ENCODE measurements at regions not wholly inside any gene's neighbourhood (a gene's known extent, or its start where the extent isn't known, plus 50 kb on each side); places are given as distances from the start of the nearest gene placed in this dataset.
"Not testable (repeated sequence)": the region's sequence is repeated elsewhere in the genome, so short reads cannot be mapped to it uniquely, and the experiment has no call there.

- DNase-seq (ENCODE audit: low spot score): not testable (repeated sequence)
Measured at GRCh38 chr5:62222305-62222704, 83.7 kb upstream of the KIF2A start.

- not testable (repeated sequence) for DNase-seq (ENCODE audit: low spot score)
Measured at GRCh38 chr5:62223312-62223670, 82.7 kb upstream of the KIF2A start.

DNA sequence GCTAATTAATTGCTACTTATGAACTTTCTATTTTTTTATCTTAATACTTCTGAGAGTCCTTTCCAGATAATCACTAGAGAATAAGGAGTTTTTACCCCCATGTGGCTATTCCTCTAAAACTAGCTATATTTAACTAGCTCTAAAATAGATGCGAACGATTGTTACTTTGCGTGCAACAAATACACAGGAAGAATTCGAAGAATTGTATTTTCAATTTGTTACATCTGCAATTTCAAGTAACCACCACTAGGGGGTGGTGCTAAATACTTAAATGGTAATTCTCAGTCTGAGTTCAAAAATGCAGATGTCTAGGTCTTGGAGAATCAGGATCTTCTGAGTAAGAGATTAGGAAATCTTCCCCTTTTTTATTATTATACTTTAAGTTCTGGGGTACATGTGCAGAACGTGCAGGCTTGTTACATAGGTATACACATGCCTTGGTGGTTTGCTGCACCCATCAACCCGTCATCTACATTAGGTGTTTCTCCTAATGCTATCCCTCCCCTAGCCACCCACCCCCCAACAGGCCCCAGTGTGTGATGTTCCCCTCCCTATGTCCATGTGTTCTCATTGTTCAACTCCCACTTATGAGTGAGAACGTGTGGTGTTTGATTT lies 80.9 kb upstream of the KIF2A start:
- DNase-seq (ENCODE audit: low spot score): not testable (repeated sequence)

- not testable (repeated sequence) for DNase-seq (ENCODE audit: low spot score)
Measured at GRCh38 chr5:62230876-62231388, 75.1 kb upstream of the KIF2A start.

DNA sequence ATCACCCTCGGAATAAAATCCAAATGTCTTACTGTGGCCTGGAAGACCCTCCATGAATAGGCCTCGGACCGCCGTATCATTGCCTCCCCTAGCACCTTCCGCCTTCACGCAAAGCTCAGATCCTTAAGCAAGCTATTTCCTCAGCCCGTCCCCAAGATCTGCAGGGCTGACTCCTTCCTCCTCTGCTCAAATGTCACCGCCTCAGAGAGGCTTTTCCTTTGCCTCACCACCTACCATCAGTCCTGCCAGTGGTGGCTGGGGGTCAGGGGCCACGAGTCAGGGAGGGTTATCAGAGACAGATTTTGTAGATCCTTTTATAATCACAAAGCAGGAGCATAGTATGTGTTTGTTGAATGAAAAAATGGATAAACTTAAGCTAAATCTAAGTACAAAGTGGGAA lies 74.4 kb upstream of the KIF2A start:
- no peak for DNase-seq (ENCODE audit: low spot score)

- not testable (repeated sequence) for DNase-seq (ENCODE audit: low spot score)
Measured at GRCh38 chr5:62232218-62232617, 73.8 kb upstream of the KIF2A start.

GRCh38 chr5:62233083-62234046 lies 72.6 kb upstream of the KIF2A start:
- not testable (repeated sequence) for DNase-seq (ENCODE audit: low spot score)

GRCh38 chr5:62236593-62236992 lies 69.4 kb upstream of the KIF2A start:
- DNase-seq (ENCODE audit: low spot score): not testable (repeated sequence)

DNA sequence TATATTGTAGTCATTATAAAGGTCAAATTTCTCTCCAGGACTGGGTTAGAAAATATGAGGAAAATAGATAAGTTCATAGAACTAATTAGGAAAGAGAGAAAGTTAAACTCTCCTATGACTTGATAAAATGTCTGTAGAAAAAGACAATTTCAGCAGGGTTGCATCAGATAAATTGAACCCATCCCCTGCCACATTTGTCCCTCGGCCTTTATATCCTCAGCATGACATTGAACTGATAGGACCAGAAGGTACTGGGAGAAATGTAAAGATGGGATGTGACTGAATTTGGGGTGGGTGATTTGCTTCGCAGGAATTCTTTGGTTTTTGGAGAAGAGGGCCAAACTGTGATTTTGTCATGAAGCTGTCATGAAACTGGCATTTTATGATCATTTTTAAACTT lies 68.1 kb upstream of the KIF2A start:
- not testable (repeated sequence) for DNase-seq (ENCODE audit: low spot score)

GRCh38 chr5:62238584-62238983 lies 67.4 kb upstream of the KIF2A start:
- not testable (repeated sequence) for DNase-seq (ENCODE audit: low spot score)

DNA sequence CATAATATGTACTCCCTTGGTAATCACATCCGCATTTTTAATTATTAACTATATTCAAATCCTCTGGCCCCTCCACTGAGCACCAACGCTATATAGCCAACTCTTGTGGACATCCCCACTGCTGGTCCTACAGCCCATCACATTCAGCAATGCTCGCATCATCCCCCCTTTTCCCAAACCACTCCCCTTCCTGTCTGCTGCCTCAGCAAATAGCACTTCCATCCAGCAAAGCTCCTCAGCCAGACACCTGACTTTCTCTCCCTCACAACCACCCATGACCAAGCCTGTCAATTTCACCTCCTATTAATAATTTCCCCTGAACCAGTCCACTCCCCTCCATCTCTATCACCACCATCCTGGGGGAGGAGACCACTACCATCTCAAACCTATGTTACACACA lies 65.5 kb upstream of the KIF2A start:
- DNase-seq (ENCODE audit: low spot score): not testable (repeated sequence)

DNA sequence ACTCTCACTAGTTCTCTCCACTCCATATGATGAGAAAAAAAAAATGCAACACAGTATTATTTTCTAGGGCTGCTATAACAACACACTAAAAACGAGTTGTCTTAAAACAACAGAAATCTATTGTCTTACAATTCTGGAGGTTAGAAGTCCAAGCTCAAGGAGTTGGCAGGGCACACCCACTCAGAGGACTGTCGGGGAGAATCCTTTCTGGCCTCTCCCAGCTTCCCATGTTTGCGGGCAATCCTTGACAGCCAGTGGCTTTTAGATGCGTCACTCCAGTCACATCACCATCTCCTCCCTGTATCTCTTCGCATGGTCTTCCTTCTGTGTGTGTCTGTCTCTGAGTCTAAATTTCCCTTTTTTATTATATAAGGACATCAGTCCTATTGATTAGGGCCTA lies 64.0 kb upstream of the KIF2A start:
- not testable (repeated sequence) for DNase-seq (ENCODE audit: low spot score)

- DNase-seq (ENCODE audit: low spot score): not testable (repeated sequence)
Measured at GRCh38 chr5:62243046-62243445, 63.0 kb upstream of the KIF2A start.

GRCh38 chr5:62248192-62248591 lies 57.8 kb upstream of the KIF2A start:
- not testable (repeated sequence) for DNase-seq (ENCODE audit: low spot score)

GRCh38 chr5:62250085-62250484 lies 55.9 kb upstream of the KIF2A start:
- DNase-seq (ENCODE audit: low spot score): not testable (repeated sequence)

DNA sequence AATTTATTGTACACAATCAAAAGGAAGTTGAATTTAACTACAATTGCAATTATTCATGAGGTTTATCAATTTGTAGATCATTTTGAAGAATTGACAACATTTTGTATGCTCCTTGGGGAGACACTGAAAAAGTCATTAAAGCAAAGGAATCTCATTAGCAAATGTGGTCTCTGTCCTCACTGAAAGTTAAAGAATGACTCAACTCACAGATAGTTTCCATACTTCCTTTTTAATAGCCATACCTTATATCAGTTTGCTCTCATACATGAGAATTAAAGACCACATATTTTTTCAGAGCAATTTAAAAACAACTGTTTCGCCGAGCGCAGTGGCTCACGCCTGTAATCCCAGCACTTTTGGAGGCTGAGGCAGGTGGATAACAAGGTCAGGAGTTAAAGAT lies 55.1 kb upstream of the KIF2A start:
- not testable (repeated sequence) for DNase-seq (ENCODE audit: low spot score)

DNA sequence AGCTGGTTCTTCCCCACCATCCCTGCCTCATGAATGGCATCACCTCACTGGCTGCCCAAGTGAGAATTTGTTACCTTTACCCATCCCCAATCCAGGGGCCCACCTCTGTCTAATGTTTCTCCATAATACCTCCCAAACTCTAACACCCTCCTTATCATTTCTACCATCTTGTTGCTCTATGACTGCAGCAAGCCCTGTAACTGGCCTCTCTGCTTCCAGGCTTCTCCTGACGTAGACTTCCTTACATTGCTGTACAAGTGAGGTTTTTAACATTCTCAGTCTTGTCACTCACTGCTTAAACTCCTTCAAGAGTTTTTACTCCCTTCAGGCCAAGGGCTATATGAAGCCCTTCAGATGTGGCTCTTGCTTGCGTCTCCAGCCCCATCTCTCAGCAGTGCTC lies 53.5 kb upstream of the KIF2A start:
- not testable (repeated sequence) for DNase-seq (ENCODE audit: low spot score)

- not testable (repeated sequence) for DNase-seq (ENCODE audit: low spot score)
Measured at GRCh38 chr5:62255551-62255950, 50.5 kb upstream of the KIF2A start.

DNA sequence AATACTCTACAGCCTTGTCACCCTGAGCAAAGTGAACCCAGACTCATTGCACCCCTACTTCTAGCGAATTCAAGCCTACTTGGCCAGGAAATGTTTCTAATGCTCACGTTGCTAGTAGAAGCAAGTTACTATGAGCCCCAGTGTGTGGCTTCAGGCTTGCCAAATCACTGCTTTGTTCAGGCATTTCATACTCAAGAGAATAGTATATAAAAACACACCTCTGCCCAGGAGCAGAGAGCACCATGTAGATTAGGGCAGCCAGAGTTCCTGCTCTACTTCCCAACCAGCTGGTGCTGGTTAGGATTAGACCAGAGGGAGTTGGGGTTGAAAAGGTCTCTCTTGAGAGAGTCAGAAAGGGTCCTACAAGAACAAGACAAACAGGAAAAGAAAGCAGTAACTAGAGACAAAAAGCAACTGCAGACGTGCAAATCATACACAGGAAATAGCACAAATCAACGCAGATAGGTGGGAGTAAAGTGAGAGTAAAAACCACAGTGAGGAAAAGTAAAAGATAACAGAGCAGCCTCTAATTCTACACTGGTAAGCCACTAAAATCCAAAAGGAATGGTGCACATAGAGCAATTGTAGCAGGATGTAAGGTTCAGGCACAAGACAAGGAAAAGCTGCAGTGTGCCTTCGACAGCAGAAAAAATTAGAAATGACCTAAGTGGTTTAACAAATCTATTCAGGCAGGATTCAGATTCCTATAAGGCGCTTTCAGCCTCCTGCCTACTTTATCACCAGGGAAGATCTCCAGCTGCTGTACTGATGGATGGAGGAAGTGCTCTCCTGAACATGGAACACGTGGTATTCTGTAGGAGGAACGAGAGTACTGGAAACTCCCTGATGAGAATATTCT lies 49.6 kb upstream of the KIF2A start:
- DNase-seq (ENCODE audit: low spot score): no peak
